ENCODE measurements at regions not wholly inside any gene's neighbourhood (a gene's known extent, or its start where the extent isn't known, plus 50 kb on each side); places are given as distances from the start of the nearest gene placed in this dataset.

DNA sequence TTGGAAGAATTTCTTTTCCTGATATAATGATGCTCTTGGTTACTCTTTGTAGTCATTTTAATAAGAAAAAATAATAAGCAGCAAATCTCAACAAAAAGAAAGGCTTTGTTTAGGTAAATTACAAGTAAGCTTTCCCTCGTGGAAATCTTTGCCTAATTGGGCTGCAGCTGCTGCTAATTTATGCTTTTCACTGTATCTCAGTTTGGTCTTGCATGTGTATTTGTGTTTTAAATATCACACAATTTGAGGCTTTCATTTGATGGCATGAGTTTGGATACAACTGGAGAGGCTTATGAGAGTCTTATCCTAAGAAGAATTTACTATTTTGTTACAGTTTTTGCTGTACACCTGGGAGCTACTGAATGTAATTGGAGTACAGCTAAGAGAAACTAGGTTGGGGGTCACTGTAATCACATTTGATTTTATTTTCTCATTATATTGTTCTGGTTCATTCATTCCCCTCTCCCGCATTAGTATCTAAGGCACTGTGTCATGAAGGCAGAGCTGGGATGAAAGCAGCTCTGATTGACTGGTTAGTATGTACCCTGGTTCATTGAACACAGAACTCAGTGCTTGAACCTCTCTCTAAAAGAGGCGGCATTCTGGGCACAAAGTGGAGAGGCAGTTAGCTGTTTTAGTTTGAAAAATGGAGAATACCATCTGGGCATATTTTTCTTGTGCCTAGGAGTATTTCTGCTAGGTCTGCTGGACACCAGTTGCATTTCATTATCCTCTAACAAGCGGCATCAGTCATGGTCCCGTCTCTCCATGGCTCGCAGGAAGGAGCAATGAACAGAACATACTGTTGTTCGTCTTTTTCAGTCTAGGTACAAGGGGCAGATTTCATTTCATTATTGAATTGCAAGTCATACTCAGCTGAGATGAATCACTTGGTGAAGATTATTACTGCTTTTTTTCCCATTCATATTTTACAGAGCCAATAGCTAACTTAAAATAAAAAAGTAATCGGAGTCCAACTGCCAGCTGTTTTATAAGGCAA, 118.0 kb upstream of the TMEM260 start:
- TF ChIP-seq CEBPB (IDR thresholded peaks at IDR 0.05) (no peak), ZBTB7A (IDR thresholded peaks at IDR 0.05; ENCODE audit: low read depth) (no peak), TCF12 (IDR thresholded peaks at IDR 0.05; ENCODE audit: low read depth) (no peak), EP300 (IDR thresholded peaks at IDR 0.05; ENCODE audit: borderline replicate concordance) (no peak), USF1 (IDR thresholded peaks at IDR 0.05) (no peak), REST (IDR thresholded peaks at IDR 0.05; ENCODE audit: low read depth) (no peak), RAD21 (IDR thresholded peaks at IDR 0.05; ENCODE audit: low read depth) (no peak), CREB1 (IDR thresholded peaks at IDR 0.05; ENCODE audit: low read depth) (no peak), NFIC (IDR thresholded peaks at IDR 0.05) (no peak)
- TF ChIP-seq, protein P1, sequence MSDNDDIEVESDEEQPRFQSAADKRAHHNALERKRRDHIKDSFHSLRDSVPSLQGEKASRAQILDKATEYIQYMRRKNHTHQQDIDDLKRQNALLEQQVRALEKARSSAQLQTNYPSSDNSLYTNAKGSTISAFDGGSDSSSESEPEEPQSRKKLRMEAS (IDR thresholded peaks at IDR 0.05): no peak

- TF ChIP-seq NFIC (IDR thresholded peaks at IDR 0.05) (no peak), FOXM1 (IDR thresholded peaks at IDR 0.05; ENCODE audit: borderline replicate concordance, low read depth) (no peak), CEBPB (IDR thresholded peaks at IDR 0.05) (no peak), REST (IDR thresholded peaks at IDR 0.05; ENCODE audit: low read depth) (no peak), TAF1 (IDR thresholded peaks at IDR 0.05; ENCODE audit: low read depth) (no peak), CREB1 (IDR thresholded peaks at IDR 0.05; ENCODE audit: low read depth) (no peak), TCF12 (IDR thresholded peaks at IDR 0.05; ENCODE audit: low read depth) (no peak), RAD21 (IDR thresholded peaks at IDR 0.05; ENCODE audit: low read depth) (no peak), EGR1 (IDR thresholded peaks at IDR 0.05) (no peak)
- TF ChIP-seq, protein P1 (IDR thresholded peaks at IDR 0.05): no peak
Observed at GRCh38 chr14:56463271-56463890, 116.2 kb upstream of the TMEM260 start.

DNA sequence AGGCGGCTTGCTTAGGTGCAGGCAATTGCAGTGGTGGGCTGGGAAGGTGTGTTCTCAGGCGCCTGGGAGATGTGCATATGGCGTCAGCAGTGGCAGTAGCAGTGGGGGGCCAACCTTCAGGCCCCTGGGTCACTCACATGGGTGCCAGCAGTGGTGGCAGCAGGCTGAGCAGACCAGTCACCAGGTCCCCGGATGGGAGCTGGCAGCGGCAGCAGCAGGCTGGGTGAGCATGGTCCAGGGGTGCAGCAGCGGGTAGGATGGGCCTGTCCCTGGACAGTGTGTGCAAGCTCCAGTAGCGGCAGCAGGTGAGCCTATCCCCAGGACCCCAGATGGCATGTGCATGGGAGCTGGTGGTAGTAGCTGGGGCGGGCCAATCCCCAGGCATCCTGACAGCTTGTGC, 108.5 kb upstream of the TMEM260 start:
- TF ChIP-seq CEBPB (IDR thresholded peaks at IDR 0.05): no peak
- TF ChIP-seq CREB1 (IDR thresholded peaks at IDR 0.05; ENCODE audit: low read depth): no peak
- TF ChIP-seq, protein P1 (IDR thresholded peaks at IDR 0.05): no peak
- TF ChIP-seq REST (IDR thresholded peaks at IDR 0.05; ENCODE audit: low read depth): no peak
- no peak for TF ChIP-seq USF1 (IDR thresholded peaks at IDR 0.05)
- TF ChIP-seq NFIC (IDR thresholded peaks at IDR 0.05): no peak
- TF ChIP-seq YY1 (IDR thresholded peaks at IDR 0.05; ENCODE audit: low read depth): no peak
- TF ChIP-seq TAF1 (IDR thresholded peaks at IDR 0.05; ENCODE audit: low read depth): no peak
- no peak for TF ChIP-seq TCF12 (IDR thresholded peaks at IDR 0.05; ENCODE audit: low read depth)
- no peak for TF ChIP-seq ZBTB7A (IDR thresholded peaks at IDR 0.05; ENCODE audit: low read depth)
- no peak for TF ChIP-seq RAD21 (IDR thresholded peaks at IDR 0.05; ENCODE audit: low read depth)
- TF ChIP-seq EP300 (IDR thresholded peaks at IDR 0.05; ENCODE audit: borderline replicate concordance): no peak
- no peak for TF ChIP-seq FOXM1 (IDR thresholded peaks at IDR 0.05; ENCODE audit: borderline replicate concordance, low read depth)
- TF ChIP-seq TEAD4 (IDR thresholded peaks at IDR 0.05): no peak
- no peak for TF ChIP-seq EGR1 (IDR thresholded peaks at IDR 0.05)
